Activated CD4-positive, alpha-beta memory T cell treated with anti-CD3 and anti-CD28 coated beads for 36 hours (primary cell): ENCODE measurements at regions not wholly inside any gene's neighbourhood (a gene's known extent, or its start where the extent isn't known, plus 50 kb on each side); places are given as distances from the start of the nearest gene placed in this dataset.

Experiments used
- CTCF ChIA-PET: fragments of 350-600 bp; sonication (Branson Sonifier 250); formaldehyde crosslinking; loops from one replicate; lab custom pipeline; 2021; ENCODE audit warnings: antibody characterized with exemption, inconsistent platforms; lab: Charles Lee
- POLR2A ChIA-PET: fragments of 350-600 bp; sonication (Branson Sonifier 250); formaldehyde crosslinking; loops from one replicate; lab custom pipeline; 2021; ENCODE audit warnings: antibody characterized with exemption; lab: Charles Lee
- DNase-seq: peaks from one replicate; pipeline ENCODE4 v3.0.0-alpha.2; 2020
- H3K27ac Mint-ChIP-seq: one replicate; pipeline ENCODE4 v1.8.0; 2021; ENCODE audit warnings: mixed read lengths
- H3K27me3 Mint-ChIP-seq: one replicate; pipeline ENCODE4 v1.8.0; 2021; ENCODE audit warnings: mixed read lengths
- H3K36me3 Mint-ChIP-seq: one replicate; pipeline ENCODE4 v1.8.0; 2021; ENCODE audit warnings: mixed read lengths
- H3K4me1 Mint-ChIP-seq: one replicate; pipeline ENCODE4 v1.8.0; 2021; ENCODE audit warnings: low read depth, mixed read lengths
- H3K4me3 Mint-ChIP-seq: one replicate; pipeline ENCODE4 v1.8.0; 2021; ENCODE audit warnings: mild to moderate bottlenecking, mixed read lengths
- H3K9me3 Mint-ChIP-seq: one replicate; pipeline ENCODE4 v1.8.0; 2021; ENCODE audit warnings: mixed read lengths
- intact Hi-C: fragments of 100-400 bp; cut with micrococcal nuclease; formaldehyde crosslinking; loops from one replicate; pipeline ENCODE4 v1.15.1; 2023

- Mint-ChIP-seq H3K27me3 (no peaks in the 10 kb centered on the region), H3K4me3 (no peak overlapping the region), H3K4me1 (peaks cover 19% of the 10 kb centered on the region), H3K9me3 (no peaks in the 10 kb centered on the region), H3K36me3 (no peaks in the 10 kb centered on the region), H3K27ac (no peak overlapping the region)
- intact Hi-C loops, result no loop called here
- ChIA-PET CTCF (no interaction called here), POLR2A (no interaction called here)
- no peak for DNase-seq
Observed at GRCh38 chr3:5035113-5035512, 55.9 kb downstream of the BHLHE40 start.

- intact Hi-C loops, result no loop called here
Observed at GRCh38 chr3:5035692-5036391, 56.6 kb downstream of the BHLHE40 start.

DNA sequence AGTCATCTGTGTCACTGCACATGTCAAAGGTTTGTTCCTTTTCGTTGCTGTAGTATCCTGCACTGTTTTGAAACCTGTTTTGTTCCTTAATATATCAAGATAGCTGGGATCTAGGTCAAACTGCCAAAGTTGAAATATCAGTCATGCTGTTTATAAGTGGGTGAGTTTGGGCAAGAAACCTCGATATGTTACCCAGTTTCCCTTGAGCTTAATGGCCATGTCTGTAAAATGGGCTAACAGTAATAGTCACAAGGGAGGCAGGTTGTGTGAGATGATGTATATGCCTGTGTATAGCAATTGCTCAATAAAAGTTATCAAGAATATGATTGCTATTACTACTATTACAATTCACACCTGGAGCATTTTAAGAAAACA is 57.1 kb downstream of the BHLHE40 start:
- intact Hi-C loops, result no loop called here
- ChIA-PET POLR2A (interaction anchor here (0.6 to 1.0 kb wide), 4 partner anchors 14 to 53 kb away, joined by 3 to 4 read pairs (median 4); no protein-coding TSS in a partner anchor), CTCF (interaction anchor here (0.7 to 1.6 kb wide), 3 partner anchors 56 to 706 kb away, joined by 3 to 7 read pairs (median 5); no protein-coding TSS in a partner anchor)
- DNase-seq, result no peak
- Mint-ChIP-seq H3K4me1 (peaks cover 19% of the 10 kb centered on the region), H3K36me3 (no peaks in the 10 kb centered on the region), H3K27me3 (no peaks in the 10 kb centered on the region), H3K9me3 (no peaks in the 10 kb centered on the region), H3K4me3 (no peak overlapping the region), H3K27ac (no peak overlapping the region)

More at GRCh38 chr3:5035692-5036391, 56.6 kb downstream of the BHLHE40 start:
- Mint-ChIP-seq H3K9me3 (no peaks in the 10 kb centered on the region), H3K27me3 (no peaks in the 10 kb centered on the region), H3K27ac (no peak overlapping the region), H3K36me3 (no peaks in the 10 kb centered on the region), H3K4me3 (no peak overlapping the region), H3K4me1 (peaks cover 19% of the 10 kb centered on the region)
- POLR2A ChIA-PET, result interaction anchor here (0.6 to 1.0 kb wide), 4 partner anchors 13 to 52 kb away, joined by 3 to 4 read pairs (median 4); no protein-coding TSS in a partner anchor
- CTCF ChIA-PET, result interaction anchor here (0.7 to 1.6 kb wide), 3 partner anchors 56 to 705 kb away, joined by 3 to 7 read pairs (median 5); no protein-coding TSS in a partner anchor
- no peak for DNase-seq

- intact Hi-C loops, result no loop called here
- Mint-ChIP-seq H3K27me3 (no peaks in the 10 kb centered on the region), H3K4me3 (no peak overlapping the region), H3K27ac (no peak overlapping the region), H3K4me1 (peaks cover 19% of the 10 kb centered on the region), H3K36me3 (no peaks in the 10 kb centered on the region), H3K9me3 (no peaks in the 10 kb centered on the region)
- DNase-seq, result no peak
- POLR2A ChIA-PET, result interaction anchor here (0.6 to 1.0 kb wide), 3 partner anchors 14 to 52 kb away, joined by 3 to 4 read pairs (median 4); no protein-coding TSS in a partner anchor
- CTCF ChIA-PET, result interaction anchor here (0.7 to 1.6 kb wide), 4 partner anchors 57 to 706 kb away, joined by 3 to 7 read pairs (median 6); no protein-coding TSS in a partner anchor
Observed at GRCh38 chr3:5036858-5037257, 57.6 kb downstream of the BHLHE40 start.

GRCh38 chr3:5039585-5039984 is 60.3 kb downstream of the BHLHE40 start:
- ChIA-PET CTCF (interaction anchor here (1.0 to 2.4 kb wide), 3 partner anchors 12 to 328 kb away, joined by 3 to 14 read pairs (median 4); no protein-coding TSS in a partner anchor), POLR2A (no interaction called here)
- DNase-seq, result no peak
- H3K4me3 Mint-ChIP-seq, result no peak overlapping the region
- intact Hi-C loops, result no loop called here
- no peaks in the 10 kb centered on the region for H3K27me3 Mint-ChIP-seq
- no peak overlapping the region for H3K27ac Mint-ChIP-seq
- no peaks in the 10 kb centered on the region for H3K9me3 Mint-ChIP-seq
- H3K4me1 Mint-ChIP-seq, result peaks cover 19% of the 10 kb centered on the region
- no peaks in the 10 kb centered on the region for H3K36me3 Mint-ChIP-seq

GRCh38 chr3:5041315-5041714 is 62.1 kb downstream of the BHLHE40 start:
- no peaks in the 10 kb centered on the region for H3K27me3 Mint-ChIP-seq
- DNase-seq, result no peak
- H3K9me3 Mint-ChIP-seq, result no peaks in the 10 kb centered on the region
- ChIA-PET POLR2A (interaction anchor here (0.6 to 1.0 kb wide), 3 partner anchors 19 to 57 kb away, joined by 3 read pairs; no protein-coding TSS in a partner anchor), CTCF (interaction anchor here (0.9 to 2.4 kb wide), 3 partner anchors 16 to 330 kb away, joined by 3 to 14 read pairs (median 3); no protein-coding TSS in a partner anchor)
- no peak overlapping the region for H3K27ac Mint-ChIP-seq
- no peak overlapping the region for H3K4me3 Mint-ChIP-seq
- no peaks in the 10 kb centered on the region for H3K36me3 Mint-ChIP-seq
- peaks cover 19% of the 10 kb centered on the region for H3K4me1 Mint-ChIP-seq
- intact Hi-C loops, result no loop called here

DNA sequence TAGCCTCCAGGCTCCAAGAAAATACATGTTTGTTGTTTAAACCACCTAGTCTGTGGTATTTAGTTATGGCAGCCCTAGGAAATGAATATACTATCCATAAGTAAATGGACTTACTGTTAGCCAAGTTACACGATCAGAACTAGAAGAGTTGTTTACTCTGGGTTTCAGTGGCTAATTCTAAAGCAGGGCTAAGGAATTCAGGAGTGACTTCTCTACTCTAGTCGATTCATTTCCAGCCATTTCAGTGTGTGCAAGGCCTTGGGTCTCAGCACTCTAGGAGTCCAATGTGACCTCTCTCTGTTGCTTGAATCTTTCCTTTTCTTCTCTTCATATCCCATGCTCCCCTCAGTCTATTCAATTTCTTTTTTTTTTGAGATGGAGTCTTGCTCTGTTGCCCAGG is 66.7 kb downstream of the BHLHE40 start:
- Mint-ChIP-seq H3K4me1 (no peaks in the 10 kb centered on the region), H3K36me3 (no peaks in the 10 kb centered on the region), H3K27me3 (no peaks in the 10 kb centered on the region), H3K27ac (no peak overlapping the region), H3K4me3 (no peak overlapping the region), H3K9me3 (peaks cover 14% of the 10 kb centered on the region)
- ChIA-PET POLR2A (no interaction called here), CTCF (no interaction called here)
- no peak for DNase-seq
- intact Hi-C loops, result no loop called here

GRCh38 chr3:5047764-5048419 is 68.7 kb downstream of the BHLHE40 start:
- POLR2A ChIA-PET, result no interaction called here
- no peak overlapping the region for H3K27ac Mint-ChIP-seq
- CTCF ChIA-PET, result interaction anchor here (13.8 kb wide), 1 partner anchor 334 kb away, joined by 267 read pairs; no protein-coding TSS in a partner anchor
- no peak for DNase-seq
- H3K4me3 Mint-ChIP-seq, result no peak overlapping the region
- no peaks in the 10 kb centered on the region for H3K27me3 Mint-ChIP-seq
- H3K36me3 Mint-ChIP-seq, result no peaks in the 10 kb centered on the region
- peaks cover 17% of the 10 kb centered on the region for H3K4me1 Mint-ChIP-seq
- intact Hi-C loops, result no loop called here
- H3K9me3 Mint-ChIP-seq, result peaks cover 14% of the 10 kb centered on the region

DNA sequence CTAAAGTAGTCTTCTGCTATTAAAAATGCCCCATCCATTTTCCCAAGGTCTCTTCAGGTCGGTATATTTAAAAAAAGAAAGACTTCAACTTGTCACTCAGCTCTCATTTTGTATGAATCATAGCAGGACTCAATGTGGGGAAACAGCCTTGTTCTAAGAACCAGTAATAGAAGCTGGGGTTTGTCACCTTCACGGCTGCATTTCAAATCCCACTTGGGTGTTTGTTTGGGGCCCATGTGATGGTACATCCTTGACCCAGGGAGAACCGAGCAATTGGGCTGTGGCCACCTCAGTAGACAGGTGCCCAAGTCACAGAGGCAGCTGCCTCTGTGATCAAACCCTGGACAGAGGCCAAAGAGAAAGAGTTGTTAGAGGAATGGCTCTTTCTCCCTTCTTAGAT is 70.3 kb upstream of the ARL8B start:
- POLR2A ChIA-PET, result interaction anchor here (0.6 to 1.4 kb wide), 5 partner anchors 67 to 212 kb away, joined by 3 to 5 read pairs (median 3); partner anchors contain the start of gene BHLHE40

DNA sequence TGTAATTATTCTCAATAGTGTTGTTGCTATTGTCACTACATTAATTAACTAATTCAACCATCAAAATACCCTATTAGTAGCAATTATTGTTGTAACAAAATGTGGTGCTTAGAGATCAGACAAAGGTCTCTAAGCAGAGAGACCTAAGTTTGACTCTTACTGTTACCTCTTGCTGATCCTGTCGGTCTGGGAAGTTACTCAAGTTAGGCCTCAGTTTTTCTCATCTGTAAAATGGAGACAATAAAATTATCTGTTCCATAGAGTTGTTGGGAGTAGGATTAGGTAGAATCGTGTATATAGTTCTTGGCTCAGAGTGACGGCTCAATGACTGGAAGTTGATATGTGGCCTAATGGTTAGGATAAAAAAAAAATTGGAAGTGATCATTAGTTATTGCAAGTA is 69.8 kb upstream of the ARL8B start:
- Mint-ChIP-seq H3K27me3 (no peaks in the 10 kb centered on the region), H3K36me3 (no peaks in the 10 kb centered on the region), H3K9me3 (peaks cover 14% of the 10 kb centered on the region), H3K4me1 (peaks cover 27% of the 10 kb centered on the region), H3K27ac (peak overlapping the region; percentile 15), H3K4me3 (no peak overlapping the region)
- ChIA-PET CTCF (interaction anchor here (1.1 to 13.8 kb wide), 7 partner anchors 65 to 533 kb away, joined by 3 to 267 read pairs (median 5); partner anchors contain the start of gene BHLHE40), POLR2A (interaction anchor here (0.6 to 1.4 kb wide), 3 partner anchors 8 to 201 kb away, joined by 3 to 5 read pairs (median 4); no protein-coding TSS in a partner anchor)
- no peak for DNase-seq
- intact Hi-C loops, result no loop called here

More for the DNA sequence above, 70.3 kb upstream of the ARL8B start:
- no peaks in the 10 kb centered on the region for H3K36me3 Mint-ChIP-seq
- CTCF ChIA-PET, result interaction anchor here (1.1 to 13.8 kb wide), 10 partner anchors 13 to 532 kb away, joined by 3 to 267 read pairs (median 3); partner anchors contain the start of gene BHLHE40
- peaks cover 14% of the 10 kb centered on the region for H3K9me3 Mint-ChIP-seq
- H3K4me3 Mint-ChIP-seq, result no peak overlapping the region
- H3K27me3 Mint-ChIP-seq, result no peaks in the 10 kb centered on the region
- H3K27ac Mint-ChIP-seq, result peak overlapping the region; percentile 31
- H3K4me1 Mint-ChIP-seq, result peaks cover 25% of the 10 kb centered on the region
- DNase-seq, result peak; percentile 40
- intact Hi-C loops, result no loop called here

GRCh38 chr3:5053021-5053831 is 68.9 kb upstream of the ARL8B start:
- ChIA-PET CTCF (interaction anchor here (0.7 to 13.8 kb wide), 6 partner anchors 66 to 339 kb away, joined by 4 to 267 read pairs (median 10); partner anchors contain the start of gene BHLHE40), POLR2A (interaction anchor here (0.6 kb wide), 1 partner anchor 7 kb away, joined by 4 read pairs; no protein-coding TSS in a partner anchor)
- Mint-ChIP-seq H3K27ac (no peak overlapping the region), H3K9me3 (peaks cover 4% of the 10 kb centered on the region), H3K4me3 (no peak overlapping the region), H3K36me3 (no peaks in the 10 kb centered on the region), H3K27me3 (peaks cover 1% of the 10 kb centered on the region), H3K4me1 (peaks cover 33% of the 10 kb centered on the region)
- DNase-seq, result no peak
- intact Hi-C loops, result no loop called here
